ENCODE measurements at regions not wholly inside any gene's neighbourhood (a gene's known extent, or its start where the extent isn't known, plus 50 kb on each side); places are given as distances from the start of the nearest gene placed in this dataset.

DNA sequence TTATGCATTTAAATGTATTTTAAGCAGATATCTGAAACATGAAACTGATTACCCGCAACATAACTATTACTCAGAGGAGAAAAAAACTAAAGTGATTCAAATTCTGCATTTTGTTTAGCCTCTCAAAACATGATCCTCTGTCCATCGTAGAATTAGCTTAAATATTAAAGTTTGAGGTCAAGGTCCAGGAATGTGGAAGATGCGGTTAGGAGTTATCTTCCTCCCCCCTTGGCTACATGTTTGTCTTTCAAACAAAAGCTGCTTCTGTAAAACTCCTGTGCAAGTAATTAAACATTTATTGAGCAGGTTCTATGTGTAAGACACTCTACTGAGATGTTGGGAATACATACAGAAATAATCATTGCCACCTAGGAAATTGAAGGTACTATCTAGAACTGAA lies 175.0 kb upstream of the ISL1 start:
- TF ChIP-seq, protein P1, sequence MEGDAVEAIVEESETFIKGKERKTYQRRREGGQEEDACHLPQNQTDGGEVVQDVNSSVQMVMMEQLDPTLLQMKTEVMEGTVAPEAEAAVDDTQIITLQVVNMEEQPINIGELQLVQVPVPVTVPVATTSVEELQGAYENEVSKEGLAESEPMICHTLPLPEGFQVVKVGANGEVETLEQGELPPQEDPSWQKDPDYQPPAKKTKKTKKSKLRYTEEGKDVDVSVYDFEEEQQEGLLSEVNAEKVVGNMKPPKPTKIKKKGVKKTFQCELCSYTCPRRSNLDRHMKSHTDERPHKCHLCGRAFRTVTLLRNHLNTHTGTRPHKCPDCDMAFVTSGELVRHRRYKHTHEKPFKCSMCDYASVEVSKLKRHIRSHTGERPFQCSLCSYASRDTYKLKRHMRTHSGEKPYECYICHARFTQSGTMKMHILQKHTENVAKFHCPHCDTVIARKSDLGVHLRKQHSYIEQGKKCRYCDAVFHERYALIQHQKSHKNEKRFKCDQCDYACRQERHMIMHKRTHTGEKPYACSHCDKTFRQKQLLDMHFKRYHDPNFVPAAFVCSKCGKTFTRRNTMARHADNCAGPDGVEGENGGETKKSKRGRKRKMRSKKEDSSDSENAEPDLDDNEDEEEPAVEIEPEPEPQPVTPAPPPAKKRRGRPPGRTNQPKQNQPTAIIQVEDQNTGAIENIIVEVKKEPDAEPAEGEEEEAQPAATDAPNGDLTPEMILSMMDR (IDR thresholded peaks at IDR 0.05), result no peak
- no peak for TF ChIP-seq POLR2AphosphoS5 (IDR thresholded peaks at IDR 0.05)
